ENCODE measurements at regions not wholly inside any gene's neighbourhood (a gene's known extent, or its start where the extent isn't known, plus 50 kb on each side); places are given as distances from the start of the nearest gene placed in this dataset.
"Not testable (repeated sequence)": the region's sequence is repeated elsewhere in the genome, so short reads cannot be mapped to it uniquely, and the experiment has no call there.

DNA sequence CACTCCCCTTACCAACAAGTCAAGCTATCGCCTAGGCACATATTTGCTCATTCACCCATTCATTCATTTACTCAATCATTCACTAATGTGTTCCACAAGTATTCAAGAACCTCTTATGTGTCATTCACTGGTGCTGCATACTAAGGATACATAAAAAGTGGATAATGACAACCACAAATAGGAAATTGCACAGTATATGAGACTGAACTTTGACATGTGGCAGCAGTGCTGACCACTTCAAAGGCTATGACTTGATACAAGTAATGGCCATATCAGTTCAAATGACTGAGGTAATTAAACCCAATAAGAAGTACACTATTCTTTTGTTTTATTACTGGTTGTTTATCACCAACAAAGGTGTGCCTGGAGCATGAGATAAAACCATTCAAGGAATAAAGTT lies 282.5 kb downstream of the KLHL13 start:
- H3K27ac Mint-ChIP-seq (ENCODE audit: unreplicated experiment) = no peak overlapping the region
- peaks cover 30% of the 10 kb centered on the region for H3K9me3 Mint-ChIP-seq (ENCODE audit: low read depth)
- no peaks in the 10 kb centered on the region for H3K27me3 Mint-ChIP-seq (ENCODE audit: low read depth)
- DNase-seq (ENCODE audit: low spot score) = no peak
- TF ChIP-seq, protein P1, sequence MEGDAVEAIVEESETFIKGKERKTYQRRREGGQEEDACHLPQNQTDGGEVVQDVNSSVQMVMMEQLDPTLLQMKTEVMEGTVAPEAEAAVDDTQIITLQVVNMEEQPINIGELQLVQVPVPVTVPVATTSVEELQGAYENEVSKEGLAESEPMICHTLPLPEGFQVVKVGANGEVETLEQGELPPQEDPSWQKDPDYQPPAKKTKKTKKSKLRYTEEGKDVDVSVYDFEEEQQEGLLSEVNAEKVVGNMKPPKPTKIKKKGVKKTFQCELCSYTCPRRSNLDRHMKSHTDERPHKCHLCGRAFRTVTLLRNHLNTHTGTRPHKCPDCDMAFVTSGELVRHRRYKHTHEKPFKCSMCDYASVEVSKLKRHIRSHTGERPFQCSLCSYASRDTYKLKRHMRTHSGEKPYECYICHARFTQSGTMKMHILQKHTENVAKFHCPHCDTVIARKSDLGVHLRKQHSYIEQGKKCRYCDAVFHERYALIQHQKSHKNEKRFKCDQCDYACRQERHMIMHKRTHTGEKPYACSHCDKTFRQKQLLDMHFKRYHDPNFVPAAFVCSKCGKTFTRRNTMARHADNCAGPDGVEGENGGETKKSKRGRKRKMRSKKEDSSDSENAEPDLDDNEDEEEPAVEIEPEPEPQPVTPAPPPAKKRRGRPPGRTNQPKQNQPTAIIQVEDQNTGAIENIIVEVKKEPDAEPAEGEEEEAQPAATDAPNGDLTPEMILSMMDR (IDR thresholded peaks at IDR 0.05) = no peak
- H3K4me1 Mint-ChIP-seq (ENCODE audit: low read depth) = no peaks in the 10 kb centered on the region
- peaks cover 1% of the 10 kb centered on the region for H3K36me3 Mint-ChIP-seq (ENCODE audit: low read depth)
- H3K4me3 Mint-ChIP-seq (ENCODE audit: unreplicated experiment) = no peak overlapping the region

DNA sequence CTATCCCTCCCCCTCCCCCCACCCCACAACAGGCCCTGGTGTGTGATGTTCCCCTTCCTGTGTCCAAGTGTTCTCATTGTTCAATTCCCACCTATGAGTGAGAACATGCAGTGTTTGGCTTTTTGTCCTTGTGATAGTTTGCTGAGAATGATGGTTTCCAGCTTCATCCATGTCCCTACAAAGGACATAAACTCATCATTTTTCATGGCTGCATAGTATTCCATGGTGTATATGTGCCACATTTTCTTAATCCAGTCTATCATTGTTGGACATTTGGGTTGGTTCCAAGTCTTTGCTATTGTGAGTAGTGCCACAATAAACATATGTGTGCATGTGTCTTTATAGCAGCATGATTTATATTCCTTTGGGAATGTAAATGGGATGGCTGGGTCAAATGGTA lies 295.1 kb downstream of the KLHL13 start:
- not testable (repeated sequence) for H3K4me3 Mint-ChIP-seq (ENCODE audit: unreplicated experiment); H3K27me3 Mint-ChIP-seq (ENCODE audit: low read depth); H3K27ac Mint-ChIP-seq (ENCODE audit: unreplicated experiment); H3K36me3 Mint-ChIP-seq (ENCODE audit: low read depth); DNase-seq (ENCODE audit: low spot score); H3K4me1 Mint-ChIP-seq (ENCODE audit: low read depth)
- H3K9me3 Mint-ChIP-seq (ENCODE audit: low read depth) = peaks cover 42% of the 10 kb centered on the region

DNA sequence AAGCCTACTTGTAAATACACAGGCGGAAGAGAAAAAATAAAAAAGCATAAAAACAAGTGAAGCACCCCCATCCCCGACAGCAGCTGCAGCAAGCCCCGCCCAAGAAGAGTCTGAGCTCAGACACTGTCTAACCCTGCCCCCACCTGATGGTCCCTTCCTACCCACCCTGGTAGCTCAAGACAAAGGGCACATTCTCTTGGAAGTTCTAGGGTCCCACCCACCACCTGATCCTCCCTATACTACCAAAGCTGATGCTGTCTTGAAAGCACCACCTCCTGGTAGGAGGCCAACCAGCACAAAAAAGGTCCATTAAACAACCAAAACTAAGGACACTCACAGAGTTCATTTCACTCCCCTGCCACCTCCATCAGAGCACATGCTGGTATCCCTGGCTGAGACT lies 308.2 kb downstream of the KLHL13 start:
- H3K4me1 Mint-ChIP-seq (ENCODE audit: low read depth) = no peaks in the 10 kb centered on the region
- DNase-seq (ENCODE audit: low spot score) = no peak
- no peaks in the 10 kb centered on the region for H3K27me3 Mint-ChIP-seq (ENCODE audit: low read depth)
- H3K36me3 Mint-ChIP-seq (ENCODE audit: low read depth) = no peaks in the 10 kb centered on the region
- H3K27ac Mint-ChIP-seq (ENCODE audit: unreplicated experiment) = no peak overlapping the region
- H3K9me3 Mint-ChIP-seq (ENCODE audit: low read depth) = peaks cover 40% of the 10 kb centered on the region
- H3K4me3 Mint-ChIP-seq (ENCODE audit: unreplicated experiment) = no peak overlapping the region
- TF ChIP-seq, protein P1 (IDR thresholded peaks at IDR 0.05) = no peak

DNA sequence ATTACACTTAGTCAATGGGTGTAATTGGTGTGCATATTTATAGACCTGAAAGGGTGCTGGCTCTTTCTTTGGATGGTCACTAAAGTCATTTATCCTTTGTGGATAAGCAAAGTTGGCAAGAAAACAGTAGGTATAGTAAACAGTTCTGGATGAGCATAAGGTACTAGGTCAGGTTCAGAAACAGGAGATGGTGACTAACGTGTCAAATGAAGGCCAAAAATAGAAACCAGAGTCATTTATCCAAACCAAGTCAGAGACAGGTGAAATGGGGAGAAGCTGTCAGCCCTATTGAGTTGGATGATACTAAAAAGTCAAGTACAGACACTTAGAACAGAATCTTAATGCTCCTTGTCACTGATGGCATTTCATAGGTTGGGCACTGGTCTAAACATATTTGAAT lies 313.1 kb downstream of the KLHL13 start:
- H3K4me1 Mint-ChIP-seq (ENCODE audit: low read depth) = no peaks in the 10 kb centered on the region
- H3K4me3 Mint-ChIP-seq (ENCODE audit: unreplicated experiment) = no peak overlapping the region
- H3K36me3 Mint-ChIP-seq (ENCODE audit: low read depth) = no peaks in the 10 kb centered on the region
- H3K9me3 Mint-ChIP-seq (ENCODE audit: low read depth) = peaks cover 31% of the 10 kb centered on the region
- TF ChIP-seq, protein P1 (IDR thresholded peaks at IDR 0.05) = no peak
- H3K27ac Mint-ChIP-seq (ENCODE audit: unreplicated experiment) = no peak overlapping the region
- no peaks in the 10 kb centered on the region for H3K27me3 Mint-ChIP-seq (ENCODE audit: low read depth)
- DNase-seq (ENCODE audit: low spot score) = no peak

DNA sequence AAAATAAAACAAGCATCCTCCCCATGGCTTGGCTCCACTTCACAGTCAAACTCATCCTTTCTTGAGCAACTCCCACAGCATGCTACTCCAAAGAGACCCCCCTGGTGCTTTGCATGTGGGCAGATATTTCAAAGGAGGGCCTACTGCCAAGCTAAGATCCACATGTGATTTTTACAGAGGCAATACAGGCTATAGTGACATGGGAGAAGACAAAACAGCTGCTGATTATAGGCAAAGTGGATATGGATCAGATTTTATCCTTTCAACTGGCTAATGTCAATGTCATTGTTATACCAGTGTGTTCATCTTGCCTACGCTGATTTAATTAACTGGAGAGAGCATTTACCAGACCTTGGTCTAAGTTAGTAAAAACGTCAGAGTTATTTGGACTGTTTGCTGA lies 328.3 kb downstream of the KLHL13 start:
- H3K36me3 Mint-ChIP-seq (ENCODE audit: low read depth) = no peaks in the 10 kb centered on the region
- no peak overlapping the region for H3K4me3 Mint-ChIP-seq (ENCODE audit: unreplicated experiment)
- no peak for DNase-seq (ENCODE audit: low spot score)
- no peak overlapping the region for H3K27ac Mint-ChIP-seq (ENCODE audit: unreplicated experiment)
- peaks cover 17% of the 10 kb centered on the region for H3K9me3 Mint-ChIP-seq (ENCODE audit: low read depth)
- H3K4me1 Mint-ChIP-seq (ENCODE audit: low read depth) = no peaks in the 10 kb centered on the region
- no peaks in the 10 kb centered on the region for H3K27me3 Mint-ChIP-seq (ENCODE audit: low read depth)
- TF ChIP-seq, protein P1 (IDR thresholded peaks at IDR 0.05) = no peak

DNA sequence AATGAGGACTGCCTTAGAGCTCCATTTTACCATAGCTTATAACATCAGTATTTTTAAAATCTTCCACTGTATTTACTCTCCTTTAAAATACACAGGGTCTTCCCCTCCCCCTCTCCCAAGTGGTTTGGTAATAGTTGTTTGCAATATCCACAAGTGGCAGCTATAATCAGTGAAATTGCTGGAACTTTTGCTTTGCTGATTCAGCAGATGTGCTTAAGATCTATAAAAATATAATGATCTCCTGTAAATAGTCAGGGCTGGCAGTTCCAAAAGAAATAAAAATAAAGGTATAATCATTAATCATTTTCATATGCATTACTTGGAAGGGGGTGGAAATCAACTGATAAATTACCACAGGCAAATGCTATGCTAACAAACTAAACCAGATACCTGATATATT lies 345.2 kb downstream of the KLHL13 start:
- no peaks in the 10 kb centered on the region for H3K36me3 Mint-ChIP-seq (ENCODE audit: low read depth)
- no peaks in the 10 kb centered on the region for H3K4me1 Mint-ChIP-seq (ENCODE audit: low read depth)
- no peak for DNase-seq (ENCODE audit: low spot score)
- no peaks in the 10 kb centered on the region for H3K27me3 Mint-ChIP-seq (ENCODE audit: low read depth)
- H3K4me3 Mint-ChIP-seq (ENCODE audit: unreplicated experiment) = no peak overlapping the region
- TF ChIP-seq, protein P1 (IDR thresholded peaks at IDR 0.05) = no peak
- H3K27ac Mint-ChIP-seq (ENCODE audit: unreplicated experiment) = no peak overlapping the region
- H3K9me3 Mint-ChIP-seq (ENCODE audit: low read depth) = peaks cover 13% of the 10 kb centered on the region

All from chondrocyte (in vitro differentiated cells).